ENCODE measurements at regions not wholly inside any gene's neighbourhood (a gene's known extent, or its start where the extent isn't known, plus 50 kb on each side); places are given as distances from the start of the nearest gene placed in this dataset.

- Mint-ChIP-seq H3K27ac (no peak overlapping the region), H3K27me3 (peaks cover 9% of the 10 kb centered on the region), H3K4me1 (ENCODE audit: unreplicated experiment) (peaks cover 6% of the 10 kb centered on the region), H3K4me3 (no peak overlapping the region), H3K9me3 (no peaks in the 10 kb centered on the region), H3K36me3 (no peaks in the 10 kb centered on the region)
- TF ChIP-seq CTCF (conservative IDR thresholded peaks at IDR 0.05) = no peak
- no peak for DNase-seq (ENCODE audit: extremely low spot score, unreplicated experiment)
Measured at GRCh38 chr10:35722226-35722625, 80.1 kb upstream of the FZD8 start.

- no peak for TF ChIP-seq CTCF (conservative IDR thresholded peaks at IDR 0.05)
- no peak for DNase-seq (ENCODE audit: extremely low spot score, unreplicated experiment)
- H3K27me3 Mint-ChIP-seq = peaks cover 9% of the 10 kb centered on the region
- no peaks in the 10 kb centered on the region for H3K9me3 Mint-ChIP-seq
- H3K36me3 Mint-ChIP-seq = no peaks in the 10 kb centered on the region
- H3K4me1 Mint-ChIP-seq (ENCODE audit: unreplicated experiment) = no peaks in the 10 kb centered on the region
- no peak overlapping the region for H3K4me3 Mint-ChIP-seq
- H3K27ac Mint-ChIP-seq = no peak overlapping the region
Measured at GRCh38 chr10:35720366-35720765, 78.3 kb upstream of the FZD8 start.

- no peak for TF ChIP-seq CTCF (conservative IDR thresholded peaks at IDR 0.05)
- Mint-ChIP-seq H3K4me3 (no peak overlapping the region), H3K9me3 (no peaks in the 10 kb centered on the region), H3K36me3 (no peaks in the 10 kb centered on the region), H3K27me3 (peaks cover 12% of the 10 kb centered on the region), H3K4me1 (ENCODE audit: unreplicated experiment) (no peaks in the 10 kb centered on the region), H3K27ac (no peak overlapping the region)
- no peak for DNase-seq (ENCODE audit: extremely low spot score, unreplicated experiment)
Measured at GRCh38 chr10:35716776-35717175, 74.7 kb upstream of the FZD8 start.

GRCh38 chr10:35712486-35712885 lies 70.4 kb upstream of the FZD8 start:
- Mint-ChIP-seq H3K9me3 (no peaks in the 10 kb centered on the region), H3K27me3 (peaks cover 15% of the 10 kb centered on the region), H3K4me1 (ENCODE audit: unreplicated experiment) (no peaks in the 10 kb centered on the region), H3K27ac (no peak overlapping the region), H3K4me3 (no peak overlapping the region), H3K36me3 (no peaks in the 10 kb centered on the region)
- no peak for TF ChIP-seq CTCF (conservative IDR thresholded peaks at IDR 0.05)
- no peak for DNase-seq (ENCODE audit: extremely low spot score, unreplicated experiment)

- H3K9me3 Mint-ChIP-seq = no peaks in the 10 kb centered on the region
- DNase-seq (ENCODE audit: extremely low spot score, unreplicated experiment) = no peak
- H3K4me3 Mint-ChIP-seq = no peak overlapping the region
- TF ChIP-seq CTCF (conservative IDR thresholded peaks at IDR 0.05) = no peak
- H3K36me3 Mint-ChIP-seq = no peaks in the 10 kb centered on the region
- H3K4me1 Mint-ChIP-seq (ENCODE audit: unreplicated experiment) = no peaks in the 10 kb centered on the region
- no peak overlapping the region for H3K27ac Mint-ChIP-seq
- peaks cover 15% of the 10 kb centered on the region for H3K27me3 Mint-ChIP-seq
Measured at GRCh38 chr10:35711615-35712411, 69.7 kb upstream of the FZD8 start.

Data from type B pancreatic cell (in vitro differentiated cells).